Brain pericyte (primary cell): ENCODE measurements at regions not wholly inside any gene's neighbourhood (a gene's known extent, or its start where the extent isn't known, plus 50 kb on each side); places are given as distances from the start of the nearest gene placed in this dataset.

Source experiments
- DNase-seq: peaks from one replicate; pipeline ENCODE4 v3.0.0-alpha.2; 2012; ENCODE audit warnings: low read depth, low spot score

DNA sequence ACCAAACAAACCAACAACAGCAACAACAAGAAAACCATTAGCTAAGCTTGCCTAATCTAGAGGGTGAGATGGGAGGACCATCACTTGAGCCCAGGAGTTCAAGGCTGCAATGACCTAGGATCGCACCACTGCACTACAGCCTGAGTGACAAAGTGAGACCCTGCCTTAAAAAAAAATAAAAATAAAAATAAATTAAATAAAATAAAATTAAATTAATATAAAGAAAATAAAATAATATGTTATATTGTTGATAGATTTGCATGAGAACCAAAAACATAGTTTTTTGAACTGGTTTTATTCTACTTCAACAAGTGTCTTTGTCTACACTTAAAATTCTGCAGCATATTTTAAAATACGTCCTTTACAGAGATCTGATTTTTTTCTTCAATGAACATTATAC lies 2683.1 kb downstream of the ARAP2 start:
- no peak for DNase-seq

DNA sequence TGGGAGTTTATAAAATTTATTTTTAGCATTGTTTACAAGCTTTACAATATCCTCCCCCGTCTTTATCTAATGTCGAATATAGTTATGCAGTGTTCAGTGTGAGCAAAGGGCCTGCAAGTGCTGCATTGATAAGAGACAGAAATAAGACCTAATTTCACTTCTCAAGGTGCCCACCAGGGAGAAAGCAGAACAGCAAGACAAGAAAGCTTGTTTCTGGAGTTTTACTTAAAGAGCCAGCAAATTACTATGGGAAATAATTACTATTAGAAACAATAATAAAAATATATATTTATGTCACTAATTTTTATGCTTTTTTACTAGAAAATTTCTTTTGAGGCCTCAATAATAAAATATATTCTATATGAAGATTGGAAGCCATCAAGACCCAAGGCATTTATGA lies 2677.7 kb downstream of the ARAP2 start:
- DNase-seq, result no peak

DNA sequence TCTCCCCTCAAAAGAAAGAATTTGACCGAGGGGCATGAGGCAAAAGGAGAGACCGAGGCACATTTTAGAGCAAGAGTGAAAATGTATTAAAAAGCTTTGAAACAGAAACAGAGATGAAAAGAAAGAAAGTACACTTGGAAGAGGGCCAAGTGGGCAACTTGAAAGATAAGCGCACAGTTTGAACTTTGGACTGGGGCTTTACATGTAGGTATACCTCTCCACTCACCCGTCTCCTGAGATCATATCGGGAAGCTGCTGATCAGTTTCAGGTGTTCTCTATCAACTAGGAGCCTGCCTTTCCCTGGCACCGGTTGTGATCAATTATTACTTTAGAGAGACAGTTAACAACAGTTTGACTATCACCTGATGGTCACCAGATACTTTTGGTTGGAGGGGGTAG lies 2666.5 kb downstream of the ARAP2 start:
- no peak for DNase-seq

GRCh38 chr4:33579951-33580350 lies 2664.4 kb downstream of the ARAP2 start:
- DNase-seq, result no peak

DNA sequence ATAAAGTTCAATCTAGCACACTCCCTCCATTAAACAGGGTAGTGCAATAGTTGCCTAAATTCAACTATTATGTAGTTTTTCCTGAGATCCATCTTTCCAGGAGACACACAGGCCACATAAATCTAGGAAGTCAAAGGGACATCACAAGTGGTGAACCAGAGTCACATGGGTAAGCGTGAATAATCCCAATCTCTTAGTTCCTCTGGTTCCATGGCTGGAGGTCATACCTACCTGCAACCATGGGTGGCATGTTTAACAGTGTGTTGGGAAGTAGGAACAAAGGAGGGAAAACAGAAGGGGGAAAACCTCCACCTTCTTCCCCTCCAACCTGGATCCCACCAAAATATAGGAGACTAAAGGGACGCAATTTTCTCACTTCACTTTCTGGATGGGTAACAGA lies 2651.6 kb downstream of the ARAP2 start:
- DNase-seq, result no peak

GRCh38 chr4:33606951-33607350 lies 2637.4 kb downstream of the ARAP2 start:
- DNase-seq, result no peak

DNA sequence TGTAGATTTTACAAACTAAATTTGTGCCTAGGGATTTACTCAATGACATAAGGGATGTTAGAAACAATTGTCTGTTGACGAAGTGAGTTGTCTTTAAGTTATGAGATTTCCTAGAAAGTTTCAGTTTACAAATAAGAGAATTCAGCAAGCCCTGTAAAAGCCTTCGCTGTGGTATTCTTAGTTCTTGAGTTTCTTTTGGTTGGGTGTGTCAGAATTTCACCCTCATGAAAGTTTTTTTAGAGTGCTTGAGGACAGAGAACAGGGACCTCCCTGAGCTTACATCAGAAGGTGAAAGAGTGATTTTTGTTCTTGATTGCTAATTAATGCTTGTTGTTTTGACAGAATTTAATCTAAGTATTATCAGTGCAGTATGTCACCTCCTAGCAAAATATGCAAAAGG lies 2628.2 kb downstream of the ARAP2 start:
- no peak for DNase-seq

- DNase-seq, result no peak
Observed at GRCh38 chr4:33625748-33626147, 2618.6 kb downstream of the ARAP2 start.

DNA sequence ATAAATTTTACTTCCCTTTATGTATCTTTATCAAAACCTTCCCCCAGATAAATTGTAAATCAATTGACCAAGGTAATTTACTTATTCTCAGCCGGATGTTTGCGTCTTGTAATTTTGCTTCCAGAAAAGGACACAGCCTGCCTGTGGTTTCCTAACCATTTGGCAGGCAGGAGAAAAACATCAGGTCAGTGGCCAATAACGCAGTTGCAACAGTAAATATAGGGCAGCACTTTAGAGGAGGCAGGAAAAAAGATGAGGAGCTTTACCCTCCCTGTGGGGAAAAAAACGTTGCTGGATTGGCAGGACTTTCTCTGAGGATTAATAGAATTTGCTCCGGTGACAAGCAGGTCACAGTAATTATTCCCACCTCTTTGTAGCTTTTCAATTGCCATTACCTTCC lies 2618.1 kb downstream of the ARAP2 start:
- DNase-seq, result no peak

DNA sequence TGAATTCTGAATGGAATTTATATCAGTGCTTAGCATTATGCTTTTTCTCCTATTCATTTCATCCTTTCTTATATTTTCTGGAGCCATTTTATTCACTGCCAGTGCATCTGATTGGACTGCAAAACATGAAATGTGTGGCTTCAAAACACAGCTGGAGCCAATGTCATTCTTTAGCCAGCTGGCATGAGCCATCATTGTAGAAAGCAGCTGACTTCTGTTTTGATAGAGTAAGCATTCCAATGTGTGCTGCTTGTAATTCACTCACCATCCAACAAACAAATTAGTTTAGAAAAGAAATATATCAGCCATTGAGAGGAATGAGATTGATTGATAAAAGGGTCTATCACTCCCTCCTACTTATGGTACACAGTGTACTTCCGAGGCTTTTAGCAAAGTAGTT lies 2616.0 kb downstream of the ARAP2 start:
- DNase-seq, result no peak

GRCh38 chr4:33649015-33649414 lies 2595.3 kb downstream of the ARAP2 start:
- no peak for DNase-seq

GRCh38 chr4:33649471-33649870 lies 2594.8 kb downstream of the ARAP2 start:
- DNase-seq, result no peak

- no peak for DNase-seq
Observed at GRCh38 chr4:33650036-33650435, 2594.3 kb downstream of the ARAP2 start.

- no peak for DNase-seq
Observed at GRCh38 chr4:33658971-33659370, 2585.3 kb downstream of the ARAP2 start.

DNA sequence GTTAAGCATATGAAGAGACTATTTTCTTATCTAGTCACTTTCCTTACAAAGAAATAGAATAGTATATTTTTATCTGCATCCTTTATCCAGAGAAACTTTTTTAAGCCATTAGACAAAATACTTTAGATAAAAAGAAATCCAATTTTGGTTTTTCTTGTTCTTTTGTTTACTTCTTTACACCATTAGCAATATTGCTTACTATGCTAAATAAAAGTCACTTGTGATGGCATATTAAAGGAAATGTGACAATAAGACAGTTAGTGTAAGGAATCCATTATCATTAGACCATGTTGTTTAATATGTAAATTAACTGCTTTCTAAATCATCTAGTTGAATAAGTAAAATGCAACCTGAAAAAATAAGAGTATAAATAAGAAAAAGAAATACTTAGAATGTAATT lies 2582.7 kb downstream of the ARAP2 start:
- DNase-seq, result no peak

DNA sequence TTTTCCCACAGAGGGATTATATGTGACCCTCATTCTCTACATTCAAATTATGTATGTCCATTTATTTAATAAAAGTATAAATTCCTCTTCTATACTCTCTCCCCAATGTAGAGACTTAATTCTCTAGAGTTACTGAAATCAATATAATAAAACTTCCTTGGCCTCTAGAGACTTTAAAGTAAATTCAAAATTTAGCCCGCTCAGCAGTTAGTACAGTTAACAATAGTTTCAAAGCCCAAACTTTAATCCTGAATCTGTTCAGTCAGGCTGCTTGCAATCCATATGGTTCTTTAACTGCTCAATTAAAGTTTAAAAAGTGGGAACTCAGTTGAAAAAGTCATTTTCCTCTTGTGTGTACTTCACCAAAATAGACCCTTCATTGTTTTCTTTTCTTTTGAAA lies 2558.4 kb downstream of the ARAP2 start:
- DNase-seq, result no peak

DNA sequence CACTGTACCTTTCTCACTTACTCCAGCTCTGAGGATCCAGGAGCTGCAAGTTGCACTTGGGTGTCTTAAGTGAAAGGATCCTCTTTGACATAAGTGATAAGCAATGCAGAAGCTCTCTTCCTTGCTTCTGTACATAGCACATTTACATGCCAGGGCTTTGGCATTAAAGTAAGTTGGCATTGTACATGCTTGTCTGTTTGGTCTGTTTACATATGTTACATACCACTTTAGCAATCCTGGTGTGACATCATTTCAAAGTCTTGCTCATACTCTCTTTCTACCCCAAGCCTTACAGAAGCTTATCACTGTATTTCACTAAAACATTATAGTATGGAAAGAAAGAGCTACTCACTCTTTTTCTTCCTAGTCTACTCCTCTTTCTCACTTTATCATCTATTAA lies 2548.3 kb downstream of the ARAP2 start:
- no peak for DNase-seq

- DNase-seq, result no peak
Observed at GRCh38 chr4:33696586-33696985, 2547.7 kb downstream of the ARAP2 start.

DNA sequence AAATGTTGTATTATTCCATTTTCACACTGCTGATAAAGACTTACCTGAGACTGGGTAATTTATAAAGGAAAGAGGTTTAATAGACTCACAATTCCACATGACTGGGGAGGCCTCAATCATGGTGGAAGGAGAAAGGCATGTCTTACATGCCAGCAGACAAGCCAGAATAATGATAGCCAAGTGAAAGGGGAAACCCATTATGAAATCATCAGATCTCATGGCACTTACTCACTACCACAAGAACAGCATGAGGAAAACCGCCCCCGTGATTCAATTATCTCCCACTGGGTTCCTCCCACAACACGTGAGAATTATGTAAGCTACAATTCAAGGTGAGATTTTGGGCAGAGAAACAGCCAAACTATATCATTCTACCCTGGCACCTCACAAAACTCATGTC lies 2535.1 kb downstream of the ARAP2 start:
- DNase-seq, result no peak

DNA sequence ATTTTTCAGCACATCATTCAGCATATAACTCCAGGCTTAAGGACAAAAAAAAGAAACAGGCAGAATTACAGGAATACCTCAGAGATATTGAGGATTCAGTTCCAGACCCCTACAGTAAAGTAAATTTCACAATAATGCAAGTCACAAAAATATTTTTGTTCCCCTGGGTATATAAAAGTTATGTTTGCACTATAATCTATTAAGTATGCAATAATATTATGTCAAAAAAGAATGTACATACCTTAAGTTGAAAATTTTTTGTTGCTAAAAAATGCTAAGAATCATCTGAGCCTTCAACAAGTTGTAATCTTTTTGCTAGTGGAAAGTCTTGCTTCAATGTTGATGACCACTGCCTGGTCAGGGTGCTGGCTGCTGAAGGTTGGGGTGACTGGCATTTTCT lies 2532.5 kb downstream of the ARAP2 start:
- no peak for DNase-seq

DNA sequence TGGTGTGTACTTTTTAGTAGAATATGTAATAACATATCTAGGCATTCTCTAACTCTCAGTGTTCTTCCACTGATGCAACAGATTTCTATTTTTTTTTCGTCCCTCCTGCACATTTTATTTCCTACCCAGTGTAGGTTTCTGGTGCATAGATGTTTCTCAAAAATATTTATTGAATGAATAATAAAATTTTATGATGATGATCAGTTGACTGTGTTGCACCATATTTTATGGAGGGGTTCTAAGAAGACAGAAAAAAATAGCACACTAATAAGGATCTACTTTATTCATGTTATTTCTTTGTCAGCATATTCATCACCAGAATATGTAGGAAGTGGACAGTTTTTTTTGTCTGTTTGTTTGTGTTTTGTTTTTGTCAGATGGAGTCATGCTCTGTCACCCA lies 2529.3 kb downstream of the ARAP2 start:
- DNase-seq, result no peak

- DNase-seq, result peak; percentile 2
Observed at GRCh38 chr4:33715841-33716395, 2528.4 kb downstream of the ARAP2 start.

GRCh38 chr4:33722254-33722653 lies 2522.1 kb downstream of the ARAP2 start:
- no peak for DNase-seq

GRCh38 chr4:33722800-33723516 lies 2521.4 kb downstream of the ARAP2 start:
- DNase-seq, result no peak
